NCI-H748 treated with DMSO at 0.1 percent for 48 hours (cell line): ENCODE measurements at regions not wholly inside any gene's neighbourhood (a gene's known extent, or its start where the extent isn't known, plus 50 kb on each side); places are given as distances from the start of the nearest gene placed in this dataset.

ENCODE experiments used
- DNase-seq: peaks from one replicate; lab custom pipeline; 2025; lab: John Stamatoyannopoulos, UW

DNA sequence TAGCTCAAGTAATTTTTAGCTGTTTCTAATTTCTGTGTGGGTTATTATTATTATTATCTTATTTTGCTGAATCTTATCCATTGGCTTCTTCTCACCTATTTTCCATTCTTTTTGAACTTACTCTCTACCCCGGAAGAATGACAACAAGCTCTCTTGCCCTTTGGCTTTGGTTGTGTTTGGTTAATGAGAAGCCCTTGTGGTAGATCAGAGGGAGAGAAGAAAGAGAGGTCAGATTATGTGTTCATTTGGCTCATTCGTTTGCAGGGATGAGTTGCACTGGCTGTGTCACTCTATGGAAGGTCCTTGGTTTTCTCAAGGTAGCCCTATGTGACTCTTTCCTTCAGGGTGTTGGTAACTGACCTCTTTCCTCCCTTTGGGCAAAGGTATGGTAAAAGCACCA lies 391.9 kb downstream of the LMO4 start:
- no peak for DNase-seq

DNA sequence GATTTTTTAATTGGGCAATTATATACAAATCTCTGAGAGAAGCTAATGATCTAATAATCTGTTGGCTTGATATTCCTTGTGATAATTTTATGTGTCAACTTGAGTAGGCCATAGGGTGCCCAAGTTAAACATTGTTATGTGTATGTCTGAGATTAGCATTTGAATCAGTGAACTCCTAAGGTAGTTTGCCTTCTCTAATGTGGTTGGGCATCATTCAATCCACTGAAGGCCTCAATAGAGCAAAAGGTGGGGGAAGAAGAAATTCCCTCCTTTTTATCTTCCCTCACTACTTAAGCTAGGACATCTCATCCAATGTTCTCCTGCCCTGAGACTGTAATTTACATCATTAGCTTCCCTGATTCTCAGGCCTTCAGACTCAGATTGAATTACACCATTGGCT lies 394.5 kb downstream of the LMO4 start:
- no peak for DNase-seq

DNA sequence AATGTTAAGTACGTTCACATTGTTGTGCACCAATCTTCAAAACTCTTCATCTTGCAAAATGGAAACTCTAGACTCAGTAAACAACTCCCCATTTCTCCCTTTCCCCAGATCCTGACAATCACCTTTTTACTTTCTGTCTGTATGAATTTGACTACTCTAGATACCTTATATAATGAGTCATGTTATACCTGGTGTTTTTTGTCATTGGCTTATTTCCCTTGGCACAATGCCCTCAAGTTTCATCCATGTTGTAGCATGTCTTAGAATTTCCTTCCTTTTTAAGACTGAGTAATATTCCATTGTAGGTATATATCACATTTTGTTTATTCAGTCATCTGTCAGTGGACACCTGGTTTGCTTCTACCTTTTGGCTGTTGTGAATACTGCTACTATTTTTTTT lies 399.5 kb downstream of the LMO4 start:
- no peak for DNase-seq

DNA sequence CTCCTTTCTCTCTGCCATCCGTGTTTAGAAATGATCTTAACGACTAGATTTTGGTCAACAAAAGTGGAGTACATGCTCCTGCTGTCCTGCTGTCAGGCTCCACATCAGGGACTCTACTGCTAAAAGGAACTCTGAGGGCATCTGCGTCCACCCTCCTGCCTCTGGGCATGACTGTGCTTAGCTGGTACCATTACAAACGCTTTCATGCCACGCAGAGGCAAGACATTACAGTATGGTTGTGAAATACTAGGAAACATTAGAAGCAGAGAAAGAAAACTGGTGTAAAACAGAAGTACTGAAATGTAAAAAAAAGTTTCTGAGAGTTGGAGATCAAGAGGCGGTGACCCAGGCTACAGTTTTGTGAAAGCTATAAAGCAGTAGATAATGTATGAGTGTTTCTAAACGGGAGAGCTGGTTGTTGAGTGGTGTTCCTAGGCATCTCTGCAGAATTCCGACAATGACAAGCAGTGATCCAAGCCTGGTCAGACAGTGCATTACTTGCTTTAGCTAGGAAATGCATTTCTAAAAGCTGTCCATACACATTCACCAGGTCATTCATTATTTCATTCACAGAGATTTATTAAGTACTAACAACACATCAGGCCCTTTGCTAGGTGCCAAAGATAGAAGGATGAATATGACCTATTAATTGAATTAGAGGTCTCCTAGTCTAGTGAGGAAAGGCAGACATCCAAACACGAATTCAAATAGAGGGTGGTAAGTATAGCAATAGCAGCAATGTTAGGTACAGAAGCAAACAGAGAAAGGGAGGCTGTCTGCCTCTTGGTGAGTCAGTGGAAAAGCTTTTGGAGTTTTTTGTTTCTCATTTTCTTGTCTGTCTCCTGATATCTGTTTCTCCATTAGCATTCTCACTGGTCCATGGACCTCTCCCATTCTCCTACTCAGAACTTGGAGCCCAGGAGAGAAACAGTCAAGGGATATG lies 401.9 kb downstream of the LMO4 start:
- DNase-seq: no peak

DNA sequence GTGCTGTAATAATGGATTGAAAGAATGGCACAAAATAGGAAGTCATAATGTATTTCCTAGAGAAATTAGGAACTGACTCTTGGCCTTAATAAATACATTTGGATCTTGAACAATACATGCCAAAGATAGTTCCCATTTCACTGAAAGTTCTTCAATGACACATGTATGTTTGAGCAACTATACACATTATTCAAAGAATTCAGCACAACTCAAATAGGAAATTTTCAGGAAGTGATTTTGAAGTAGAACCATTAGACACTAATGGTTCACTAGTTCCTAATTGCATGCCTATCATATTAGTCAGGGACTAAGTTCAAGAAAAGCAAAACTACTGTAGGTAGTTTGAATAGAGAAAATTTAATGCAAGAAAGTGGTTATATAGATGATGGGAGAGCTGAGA lies 404.7 kb downstream of the LMO4 start:
- no peak for DNase-seq

DNA sequence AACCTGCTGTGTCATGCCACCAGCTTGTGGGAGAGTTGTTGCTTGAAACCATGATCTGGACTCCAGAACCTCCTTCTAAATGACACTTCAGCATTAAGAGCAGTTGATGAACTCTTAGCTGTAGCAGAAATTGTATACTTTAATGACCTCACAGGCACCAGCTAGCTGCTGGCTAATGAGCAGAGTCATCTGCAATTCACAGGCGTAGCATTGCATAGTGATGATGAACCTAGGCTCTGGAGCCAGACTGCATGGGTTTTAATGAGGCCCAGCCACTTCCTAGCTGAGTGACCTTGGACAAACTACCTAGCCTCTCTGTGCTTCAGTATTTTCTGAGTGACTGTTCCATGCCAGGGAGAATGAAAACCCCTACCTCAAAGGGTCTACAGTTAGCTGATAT lies 407.1 kb downstream of the LMO4 start:
- DNase-seq: no peak

DNA sequence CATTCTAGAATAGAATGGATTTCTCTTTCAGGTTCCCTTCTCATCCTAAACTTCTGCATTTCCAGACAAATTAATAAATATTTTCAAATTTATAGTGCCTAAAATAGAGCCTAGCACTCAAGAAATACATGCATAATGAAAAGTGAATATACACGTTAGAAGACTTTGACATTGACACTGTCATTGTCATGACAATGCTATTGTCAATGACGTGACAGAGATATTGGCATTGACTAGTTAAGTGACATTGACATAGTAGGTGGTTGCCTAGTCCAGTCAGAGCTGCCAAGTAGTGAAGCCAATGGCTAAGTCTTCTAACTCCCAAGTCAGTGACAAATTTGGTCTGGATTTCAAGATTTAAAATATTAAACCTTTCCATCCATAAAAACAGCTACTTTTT lies 410.5 kb downstream of the LMO4 start:
- DNase-seq: no peak

DNA sequence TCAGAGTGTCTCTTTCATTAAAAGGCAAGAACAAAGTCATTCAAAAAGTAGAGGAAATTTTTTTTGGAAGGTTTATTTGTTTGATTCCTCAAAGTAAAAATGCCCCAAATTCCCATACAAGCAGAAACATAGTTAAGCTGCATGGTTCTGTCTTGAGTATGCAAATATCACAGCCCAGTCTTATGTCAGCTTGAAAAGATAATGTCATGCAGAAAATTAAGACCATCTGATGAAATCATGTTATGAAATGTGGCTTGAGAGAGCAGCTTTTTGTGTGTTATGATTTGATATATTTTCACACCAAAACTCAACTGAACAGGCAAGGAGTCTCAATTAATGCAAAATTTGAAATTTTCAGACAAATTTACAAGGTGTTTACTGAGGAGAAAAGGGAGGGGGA lies 411.0 kb downstream of the LMO4 start:
- DNase-seq: no peak

DNA sequence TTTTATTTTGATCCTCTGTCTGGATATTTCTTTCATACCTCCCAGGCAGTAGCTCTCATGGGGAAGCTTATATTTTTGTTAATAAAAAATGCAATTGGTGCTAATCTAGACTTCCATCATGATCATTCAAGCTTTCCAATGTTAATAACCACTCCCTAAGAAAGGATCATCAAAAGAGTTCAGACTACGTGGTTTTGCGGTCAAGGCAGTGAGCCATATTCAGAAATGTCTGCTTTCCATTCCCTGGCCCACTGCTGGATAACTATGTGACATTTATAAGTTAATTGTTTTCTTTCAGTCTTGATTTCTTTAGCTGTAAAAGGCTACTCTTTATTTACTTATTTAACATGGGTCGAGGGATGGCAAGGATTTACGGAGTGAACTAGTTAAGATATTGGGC lies 414.6 kb downstream of the LMO4 start:
- DNase-seq: no peak

DNA sequence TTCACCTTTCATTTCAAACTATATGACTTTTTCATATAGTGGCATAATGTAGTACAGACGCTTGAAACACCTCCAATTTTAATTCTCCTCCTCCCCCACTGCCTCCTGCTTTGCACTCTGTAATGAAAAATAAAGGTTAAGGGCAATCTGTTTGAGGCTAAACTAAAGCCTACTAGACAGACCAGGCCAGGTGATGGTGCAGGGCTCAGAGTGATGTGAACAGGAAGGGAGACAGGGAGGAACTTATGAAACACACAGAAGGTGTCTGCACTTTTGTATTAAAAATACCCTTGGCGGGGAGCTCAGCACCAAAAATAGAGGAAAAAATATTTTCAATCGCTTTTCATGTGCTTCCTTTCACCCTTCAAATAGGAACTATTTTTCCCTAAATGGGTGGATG lies 415.4 kb downstream of the LMO4 start:
- DNase-seq: no peak

DNA sequence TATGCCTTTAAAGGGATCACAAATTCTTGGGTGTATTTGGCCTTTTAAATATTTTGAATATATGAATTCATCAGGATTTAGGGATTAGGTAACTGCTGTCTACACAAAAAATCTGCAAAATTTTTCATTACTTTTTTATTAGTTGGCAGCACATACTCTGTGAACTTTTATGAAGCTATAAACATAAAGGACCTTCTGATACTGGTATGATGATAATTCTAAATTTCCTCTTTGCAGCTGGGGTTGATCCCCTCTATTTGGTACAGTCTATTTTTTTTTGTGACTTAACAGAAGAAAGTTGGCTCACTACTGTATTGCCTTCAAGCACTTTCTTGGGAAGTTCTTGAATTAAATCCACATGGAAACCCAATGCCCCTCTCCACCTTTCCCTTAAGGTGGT lies 416.1 kb downstream of the LMO4 start:
- no peak for DNase-seq

DNA sequence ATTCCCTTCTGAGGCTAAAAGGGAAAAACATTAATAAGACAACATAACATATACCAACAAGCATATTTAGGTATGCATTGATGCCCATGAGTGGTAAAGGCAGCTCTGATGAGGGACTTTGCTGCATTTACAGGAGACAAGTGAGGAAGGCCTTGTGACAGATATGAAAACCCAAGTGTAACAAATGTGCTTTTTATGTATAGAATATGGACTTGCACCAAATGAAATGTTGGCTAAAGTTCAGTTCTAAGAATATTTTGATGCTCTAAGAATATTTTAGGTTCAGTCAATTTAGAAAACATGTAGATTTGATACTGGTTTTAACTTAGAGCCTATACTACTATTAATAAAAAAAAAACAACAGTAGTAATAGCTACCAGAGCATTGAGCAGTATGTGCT lies 424.7 kb downstream of the LMO4 start:
- DNase-seq: no peak

DNA sequence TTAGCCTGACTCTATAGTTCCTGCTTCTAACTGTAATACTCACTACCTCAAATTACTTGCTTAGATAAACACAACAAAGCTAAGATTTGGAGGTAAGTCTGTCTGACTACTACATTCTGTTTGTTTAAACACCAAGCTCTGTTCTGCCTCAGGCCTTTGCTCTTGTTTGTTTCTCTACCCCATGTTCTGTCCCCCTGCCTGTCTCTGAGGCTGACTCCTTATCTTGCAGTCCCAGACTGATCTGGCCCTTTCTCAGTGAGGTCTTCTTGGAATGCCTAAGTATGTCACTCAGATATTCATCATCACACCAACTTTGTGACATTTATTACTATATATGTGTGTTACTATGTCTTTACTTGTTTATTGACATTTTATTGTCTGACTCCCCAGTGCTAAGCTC lies 425.5 kb downstream of the LMO4 start:
- no peak for DNase-seq

DNA sequence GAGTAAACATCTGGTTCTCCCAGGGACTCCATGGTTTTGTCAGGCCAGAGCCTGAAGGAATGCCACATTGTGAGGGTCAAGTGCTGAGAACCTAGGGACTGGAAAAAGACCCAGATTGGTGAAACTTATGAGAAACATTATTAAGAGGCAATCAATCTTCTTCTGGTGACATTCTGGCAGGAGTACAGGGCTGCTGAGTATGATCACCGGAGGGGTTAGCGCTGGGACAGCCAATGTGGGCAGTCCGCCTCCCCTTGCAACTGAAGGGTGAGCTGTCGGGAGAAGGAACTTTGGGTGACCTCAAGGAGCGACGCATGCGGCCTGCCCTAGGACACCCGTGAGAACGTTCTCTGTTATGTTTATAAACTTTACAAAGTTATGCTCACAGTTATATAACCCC lies 429.0 kb downstream of the LMO4 start:
- DNase-seq: no peak

DNA sequence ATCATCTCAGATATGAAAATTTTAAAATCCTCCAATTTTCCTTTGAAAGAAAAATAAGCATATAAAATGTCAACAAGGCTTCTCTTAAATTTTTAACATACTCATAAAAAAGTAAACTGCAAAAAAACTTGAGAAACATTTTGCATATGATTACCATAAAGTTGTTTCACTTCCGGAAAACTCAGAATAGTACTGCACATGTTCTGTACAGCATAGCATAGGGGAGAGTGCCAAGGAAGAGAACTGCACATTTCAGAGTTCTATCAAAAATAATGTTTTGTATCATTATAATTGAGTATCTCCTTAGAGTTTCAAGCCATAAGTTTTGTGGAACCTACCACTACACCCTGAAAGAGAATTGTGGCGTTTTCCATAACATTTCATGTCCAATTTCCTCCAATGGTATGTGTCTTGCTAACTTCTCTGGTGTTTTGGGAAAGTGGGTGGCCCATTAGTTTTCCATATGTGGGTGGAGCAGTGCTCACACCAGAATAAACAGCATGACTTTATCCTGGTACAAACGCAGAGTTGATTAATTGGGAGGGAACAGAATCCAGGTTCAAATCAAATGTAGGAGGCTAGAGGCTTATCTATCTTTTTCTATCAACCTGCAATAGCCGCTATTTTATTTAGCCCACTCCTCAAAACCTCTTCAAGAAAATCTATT lies 430.9 kb downstream of the LMO4 start:
- no peak for DNase-seq

DNA sequence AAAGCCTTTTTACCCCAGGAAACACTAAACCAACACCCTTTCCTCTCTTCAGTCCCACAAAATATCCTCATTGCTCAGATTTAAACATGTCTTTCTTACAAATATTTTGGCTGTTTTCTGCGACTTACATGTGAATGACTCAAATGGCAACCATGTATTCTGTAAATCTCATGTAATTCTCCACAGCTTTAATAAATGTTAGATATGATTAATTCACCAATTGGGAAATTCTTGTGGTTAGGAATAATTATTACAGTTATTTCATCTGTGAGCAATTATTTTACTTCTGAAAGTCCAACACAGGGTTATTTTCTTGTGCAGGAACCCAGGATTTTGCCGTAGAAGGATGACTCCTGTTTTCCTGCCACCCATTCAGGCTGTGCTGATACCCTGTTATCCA lies 431.5 kb downstream of the LMO4 start:
- no peak for DNase-seq

DNA sequence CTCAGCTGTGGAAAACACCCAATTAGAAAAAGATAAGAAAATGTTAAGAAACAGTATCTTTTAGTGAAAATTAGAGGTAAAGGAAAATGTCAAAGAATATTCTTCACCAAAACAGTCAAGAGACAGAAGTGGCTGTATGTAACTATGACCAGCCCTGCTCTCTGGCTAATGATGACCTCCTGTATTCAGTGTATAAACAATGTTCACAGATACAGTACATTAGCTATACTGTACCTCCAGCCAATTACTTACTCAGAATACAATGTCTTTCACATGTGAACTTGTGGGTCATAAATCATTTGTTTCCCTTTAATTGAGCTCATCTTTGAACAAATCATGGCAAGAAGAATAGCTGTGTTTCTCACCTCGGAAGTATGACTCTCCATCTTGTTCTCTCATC lies 432.0 kb downstream of the LMO4 start:
- DNase-seq: no peak

DNA sequence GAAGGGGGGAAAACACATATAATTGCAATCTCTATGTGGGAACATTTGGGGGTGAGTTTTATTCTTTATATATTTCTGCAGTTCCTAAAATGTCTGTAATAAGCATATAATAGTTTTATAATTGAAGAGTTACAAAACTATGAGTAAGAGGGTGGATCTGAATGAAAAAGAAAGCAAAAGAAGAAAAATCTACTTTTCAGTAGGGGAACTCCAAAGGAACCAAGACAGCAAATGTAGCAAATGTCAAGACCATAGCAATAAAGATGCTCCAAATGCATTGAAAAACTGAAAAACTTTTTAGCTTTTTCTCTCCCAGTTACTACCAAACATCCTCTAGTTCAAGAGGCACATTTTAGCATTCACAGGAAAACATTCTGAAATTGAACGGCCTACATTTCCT lies 434.8 kb downstream of the LMO4 start:
- DNase-seq: no peak

DNA sequence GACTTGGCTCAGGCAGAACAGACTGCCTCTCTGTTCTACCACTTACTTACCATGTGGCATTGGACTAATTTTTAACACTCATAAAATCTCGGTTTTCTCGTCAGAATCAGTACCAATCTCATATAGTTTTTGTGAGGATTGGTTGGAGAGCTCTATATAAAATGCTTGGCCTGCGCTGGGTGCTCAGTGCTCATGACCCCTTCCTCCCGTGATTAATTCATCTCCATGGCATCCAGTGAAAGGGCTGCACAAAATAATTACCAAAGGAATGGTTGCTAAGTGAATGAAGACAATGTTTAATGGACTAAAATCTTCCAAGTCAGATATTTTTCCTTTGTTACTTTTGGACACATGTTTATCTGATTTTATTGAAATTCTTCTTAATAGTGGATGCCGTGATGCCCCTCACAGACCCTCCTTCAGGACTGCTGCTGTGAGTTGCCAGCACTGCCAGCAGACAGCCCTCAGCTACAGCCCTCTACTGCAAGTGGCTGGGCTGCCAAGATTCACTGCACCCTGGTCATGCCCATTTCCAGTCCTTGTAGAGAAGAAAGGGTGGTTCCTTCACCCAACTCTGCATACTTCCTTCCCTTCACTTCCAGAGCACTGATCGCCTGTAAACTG lies 436.5 kb downstream of the LMO4 start:
- DNase-seq: no peak

DNA sequence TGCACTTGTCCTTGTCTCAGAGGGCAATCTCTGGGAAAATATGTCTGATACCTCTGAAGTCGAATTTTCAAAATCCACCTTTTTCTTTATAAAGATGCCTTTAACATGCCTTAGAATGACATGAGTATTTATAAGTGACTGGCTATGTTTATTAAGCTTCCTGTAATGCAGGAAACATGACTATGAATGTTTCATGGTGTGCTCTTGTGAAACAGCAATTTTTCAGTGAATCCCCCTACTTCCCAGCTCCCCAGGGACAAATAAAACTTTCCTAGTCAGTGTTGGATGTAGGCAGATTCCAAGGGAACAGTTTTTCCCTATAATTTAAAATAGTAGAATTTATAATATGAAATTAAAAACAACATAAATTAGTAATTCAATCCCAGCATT lies 437.0 kb downstream of the LMO4 start:
- no peak for DNase-seq

DNA sequence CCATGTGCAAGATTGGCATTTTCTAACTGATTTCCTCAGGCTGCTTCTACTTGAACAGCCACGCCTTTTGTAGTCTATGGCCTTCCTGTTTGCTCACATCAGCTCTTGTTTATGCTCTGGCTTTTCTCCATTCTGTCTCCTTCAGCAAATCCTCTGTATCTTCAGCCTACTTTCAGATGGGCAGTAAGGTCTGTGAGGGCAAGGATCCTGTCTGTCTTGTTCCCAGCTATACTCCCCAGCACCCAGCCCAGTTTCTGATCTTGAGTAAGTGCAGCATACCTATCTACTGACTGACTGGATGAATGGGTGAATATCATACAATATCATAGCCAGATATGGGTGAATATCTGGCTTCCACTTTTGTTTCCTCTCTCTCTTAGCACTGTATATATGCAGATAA lies 438.1 kb downstream of the LMO4 start:
- DNase-seq: no peak

DNA sequence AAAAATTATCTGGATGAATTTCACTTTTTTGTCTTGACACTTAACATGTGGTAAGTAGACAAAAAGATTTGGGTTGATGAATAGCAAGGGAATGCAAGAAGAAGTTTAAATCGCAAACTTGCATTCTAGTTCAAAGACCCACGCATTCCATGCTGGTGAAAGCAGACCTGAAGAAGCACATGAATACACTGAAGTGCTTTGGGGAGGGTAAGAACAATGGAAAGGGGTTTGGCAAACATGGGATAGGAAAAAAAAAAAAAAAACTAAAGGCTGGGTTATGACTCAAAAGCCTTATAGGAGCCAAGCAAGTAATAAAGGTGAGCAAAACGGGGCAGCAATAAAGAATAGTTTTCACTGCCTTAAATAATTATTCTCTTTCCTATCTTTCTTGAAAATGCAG lies 450.2 kb downstream of the LMO4 start:
- no peak for DNase-seq

DNA sequence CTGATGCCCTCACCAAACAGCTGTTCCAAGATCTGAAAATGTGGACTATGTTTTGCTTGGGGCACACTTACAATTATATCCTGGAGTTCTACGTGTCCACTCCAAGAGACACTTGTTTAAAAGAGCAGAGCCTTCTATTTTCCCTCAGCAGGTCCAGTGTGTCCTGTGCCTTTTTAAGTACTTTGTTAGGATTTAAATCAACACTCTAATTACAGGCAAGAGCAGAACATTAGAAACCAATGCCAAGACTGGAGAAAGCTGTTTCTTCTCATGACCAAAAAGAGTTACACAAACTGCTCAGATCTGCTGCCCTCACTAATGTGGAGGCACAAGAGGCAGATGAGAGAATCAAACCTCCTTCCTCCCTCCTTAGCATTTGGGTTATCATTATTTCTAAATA lies 452.9 kb downstream of the LMO4 start:
- no peak for DNase-seq
